Activated CD4-positive, alpha-beta T cell treated with anti-CD3 and anti-CD28 coated beads, Interleukin-10, Interleukin-2, amounts not matched to agents 100 ng/mL and 50 ng/mL, durations not matched to agents 16 hours and 8 hours (primary cell): ENCODE measurements at regions not wholly inside any gene's neighbourhood (a gene's known extent, or its start where the extent isn't known, plus 50 kb on each side); places are given as distances from the start of the nearest gene placed in this dataset.
"Not testable (repeated sequence)": the region's sequence is repeated elsewhere in the genome, so short reads cannot be mapped to it uniquely, and the experiment has no call there.

ENCODE experiments used
- DNase-seq: peaks from one replicate; pipeline ENCODE4 v3.0.0-alpha.2; 2020

DNA sequence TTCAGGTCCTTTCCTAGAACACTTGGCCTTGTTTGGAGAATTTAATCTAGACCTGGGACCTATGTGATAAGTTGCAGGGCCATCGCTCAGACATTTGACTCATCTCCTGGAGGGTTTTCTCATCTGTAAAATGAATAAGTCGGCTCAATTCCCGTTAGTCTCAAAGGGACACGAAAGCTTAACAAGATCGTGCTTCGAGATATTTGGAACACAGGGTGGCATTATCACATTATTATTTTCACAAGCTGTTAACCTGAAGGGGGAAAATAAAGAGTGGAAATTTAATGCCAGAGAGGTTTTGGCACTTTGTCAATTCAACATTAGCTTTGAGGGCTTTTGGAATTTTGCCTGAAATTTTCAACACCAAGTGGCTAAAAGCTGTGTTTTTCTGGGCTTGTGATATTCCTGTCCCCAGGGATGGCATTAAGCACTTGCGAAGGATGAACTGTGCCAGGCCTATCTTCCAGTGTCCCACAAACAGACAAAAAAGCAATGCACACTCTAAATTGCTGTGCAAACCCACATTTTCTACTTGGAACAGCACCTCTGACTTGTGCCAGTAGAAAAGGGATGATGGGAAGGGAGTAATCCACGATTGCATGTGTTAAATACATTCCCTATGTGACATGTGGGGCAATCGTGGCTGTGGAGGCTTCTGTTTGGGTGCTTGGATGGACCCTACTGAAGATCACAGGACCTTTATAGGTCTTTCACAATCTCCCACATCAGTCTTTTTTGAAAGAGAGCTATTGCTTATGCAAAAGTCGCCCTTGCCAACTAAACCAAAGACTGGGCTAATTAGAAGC, 478.7 kb downstream of the MFSD1 start:
- DNase-seq = no peak

DNA sequence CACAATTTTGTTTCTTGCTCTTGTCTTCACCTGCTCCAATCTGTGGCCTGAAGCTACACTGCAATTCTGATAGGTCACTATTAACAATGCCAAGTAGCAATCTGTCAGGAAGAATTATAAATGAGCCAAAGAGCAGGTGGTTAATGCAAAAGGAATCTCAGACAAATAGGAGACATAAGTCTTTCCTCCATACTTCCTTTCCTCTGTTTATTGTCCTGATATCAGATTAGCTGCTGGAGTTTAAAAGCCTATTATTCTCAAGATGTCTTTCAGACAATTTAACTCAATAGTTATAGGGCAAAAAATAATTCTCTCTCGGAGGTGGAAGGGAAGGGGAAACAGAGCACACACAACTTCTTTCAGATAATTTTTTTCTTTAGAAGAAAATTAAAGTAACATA, 491.6 kb downstream of the MFSD1 start:
- no peak for DNase-seq

DNA sequence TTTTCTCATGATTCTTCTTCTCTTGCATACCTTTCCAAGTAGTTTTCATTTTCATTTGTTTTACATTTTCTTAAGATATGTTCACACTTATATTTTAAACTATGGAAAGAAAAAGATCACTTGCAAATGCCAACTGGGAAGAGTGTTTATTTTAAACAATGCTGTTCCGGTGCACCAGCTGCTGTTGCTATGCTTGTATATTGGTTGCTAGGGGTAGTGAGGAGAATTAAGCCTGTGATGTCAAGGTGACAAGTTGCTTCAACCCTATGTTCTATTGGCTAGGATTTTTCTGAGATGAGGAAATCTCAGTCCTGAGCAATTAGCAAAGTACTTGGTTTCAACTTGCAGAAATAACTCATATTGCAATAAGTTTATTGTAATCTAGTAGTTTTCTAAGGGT, 500.1 kb downstream of the MFSD1 start:
- no peak for DNase-seq

DNA sequence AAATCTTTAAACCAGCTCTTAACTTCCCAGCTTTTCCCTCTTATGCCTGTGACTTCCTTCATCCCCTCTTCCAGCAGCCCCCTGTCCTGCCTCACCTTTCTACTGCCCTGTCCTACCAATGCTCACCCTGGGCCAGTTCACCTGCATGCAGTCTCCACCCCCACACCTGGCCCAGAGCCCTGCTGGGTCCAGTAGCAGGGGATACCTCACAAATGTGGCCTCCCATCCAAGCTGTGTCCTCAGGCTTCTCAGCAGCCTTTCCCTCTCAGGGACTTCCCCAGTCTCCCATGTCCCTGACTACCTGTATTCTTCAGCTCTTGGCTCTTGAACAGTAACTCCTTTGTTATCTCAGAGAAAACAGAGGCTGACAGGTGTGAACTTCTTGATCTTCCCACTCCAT, 503.2 kb downstream of the MFSD1 start:
- no peak for DNase-seq

DNA sequence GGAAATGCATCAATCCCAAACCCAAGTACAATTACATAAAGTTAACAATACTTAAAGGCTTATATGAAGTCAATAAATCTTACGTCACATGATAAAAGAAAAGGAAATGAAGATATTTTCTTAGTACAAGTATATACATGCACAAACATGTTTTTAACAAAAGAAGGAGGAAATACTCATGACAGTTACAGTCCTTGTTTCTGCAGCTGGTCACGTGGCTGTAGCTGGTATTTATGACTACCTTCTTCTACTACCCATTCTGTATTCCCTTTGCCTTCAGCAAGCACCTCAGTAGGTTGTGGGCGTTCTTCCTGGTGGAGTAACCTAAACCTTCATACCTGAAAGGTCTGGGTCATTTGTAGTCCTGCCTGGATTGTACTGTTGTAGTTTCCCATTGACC, 514.9 kb downstream of the MFSD1 start:
- not testable (repeated sequence) for DNase-seq

DNA sequence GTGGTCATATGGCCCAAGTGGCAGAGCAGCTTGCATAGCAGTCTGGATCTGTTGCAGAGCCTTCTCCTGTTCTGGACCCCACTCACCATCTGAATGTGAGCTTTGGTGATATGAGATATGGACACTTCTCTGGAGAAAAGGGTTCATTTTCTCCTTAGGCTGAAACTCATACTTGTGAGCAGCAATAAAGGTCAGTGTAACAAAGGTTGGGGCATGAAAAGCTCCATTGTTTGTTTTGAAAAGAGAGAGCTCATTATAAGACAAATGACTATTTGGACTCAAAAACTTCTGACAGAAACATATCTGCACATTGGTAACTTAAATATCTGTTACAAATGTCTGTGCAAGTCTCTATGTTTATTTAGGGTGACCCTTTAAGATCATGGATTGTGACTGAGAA, 517.3 kb downstream of the MFSD1 start:
- no peak for DNase-seq

DNA sequence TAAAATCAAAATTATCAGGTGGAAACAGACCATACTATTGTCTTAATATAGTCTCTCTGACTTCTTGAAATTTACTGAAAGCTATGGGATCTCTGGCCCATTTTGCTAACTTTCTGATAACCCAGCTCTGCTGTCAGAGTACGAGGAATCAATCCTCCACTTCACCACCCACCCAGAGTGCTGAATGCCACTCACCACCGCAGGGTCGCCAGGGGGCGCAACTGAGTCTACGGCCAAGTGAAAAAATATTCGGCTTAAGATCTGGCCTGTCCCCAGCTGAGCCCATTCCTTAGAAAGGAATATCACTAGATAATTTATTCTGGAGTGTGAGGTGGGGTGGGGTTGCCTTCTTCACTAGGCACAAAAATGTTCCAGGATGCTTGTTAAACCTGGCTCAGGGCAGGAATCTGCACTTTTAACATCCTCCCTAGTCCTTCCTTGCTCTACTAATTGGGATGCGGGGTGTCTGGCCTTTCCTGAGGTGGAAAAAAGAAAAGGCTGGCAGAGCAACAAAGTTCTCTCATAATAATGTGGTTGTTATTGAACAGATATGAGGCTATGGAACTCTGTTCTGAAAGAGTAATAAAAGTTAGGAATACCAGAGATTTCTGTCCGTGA, 520.6 kb downstream of the MFSD1 start:
- DNase-seq = peak; percentile 29

DNA sequence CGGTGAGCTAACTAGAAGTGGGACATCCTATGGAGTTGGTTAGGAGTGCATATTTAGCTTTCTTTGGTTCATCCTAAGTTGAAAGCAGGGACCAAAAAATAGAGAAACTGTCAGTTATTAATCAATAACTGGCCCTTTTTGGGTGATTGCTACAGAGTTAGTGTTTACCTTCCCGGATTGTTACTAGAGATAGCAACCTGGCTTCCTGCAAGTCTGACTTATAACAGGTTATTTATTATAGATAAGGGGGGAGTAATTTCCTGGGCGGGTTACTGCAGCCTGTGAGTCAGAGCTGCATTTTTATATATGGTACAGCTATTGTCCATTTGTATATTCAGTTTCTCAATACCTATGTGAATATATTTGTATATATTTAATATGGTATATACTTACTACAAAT, 522.0 kb downstream of the MFSD1 start:
- no peak for DNase-seq

DNA sequence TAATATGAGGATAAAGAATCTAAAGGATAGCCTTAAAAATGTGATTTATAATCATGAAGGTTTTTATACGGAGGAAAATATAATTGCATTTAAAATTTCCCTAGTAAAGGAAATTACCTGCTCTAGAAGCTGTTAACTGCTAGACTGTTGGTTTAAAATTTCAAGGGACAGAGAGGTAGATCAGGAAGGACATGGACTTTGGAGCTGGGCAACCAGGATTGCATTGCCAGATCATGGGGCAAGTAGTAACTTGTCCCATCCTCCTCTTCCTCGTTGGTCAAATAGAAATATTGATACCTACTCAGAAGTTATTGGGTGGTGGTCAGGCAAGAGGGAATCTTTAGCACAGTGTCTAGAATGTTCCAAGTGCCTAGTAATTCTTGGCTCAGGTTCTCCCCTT, 525.1 kb downstream of the MFSD1 start:
- no peak for DNase-seq

DNA sequence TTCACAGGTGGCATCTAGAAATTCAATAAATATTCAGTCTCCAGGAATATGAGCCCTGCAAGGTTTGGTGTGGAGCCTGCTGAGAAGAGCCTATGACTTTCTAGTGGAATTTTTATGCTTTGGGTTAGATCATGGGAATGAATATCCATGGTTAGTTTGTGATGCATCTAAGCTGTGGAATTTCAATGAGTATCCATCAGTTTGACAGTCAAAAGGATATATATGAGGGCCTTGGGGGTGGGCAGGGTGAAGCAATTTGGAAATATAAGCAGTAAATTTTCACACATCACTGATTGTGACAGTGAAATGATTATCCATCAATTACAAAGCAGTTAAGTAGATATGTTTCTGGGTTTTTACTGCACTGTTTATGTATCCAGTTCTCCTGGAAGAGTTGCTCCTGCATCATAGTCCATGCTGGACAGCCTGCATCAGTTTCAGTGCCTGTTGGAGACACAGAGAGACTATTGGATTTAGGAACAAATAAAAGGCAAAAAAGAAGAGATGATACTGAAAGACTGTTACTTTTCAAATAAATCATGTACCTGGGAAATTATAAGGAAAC, 530.8 kb downstream of the MFSD1 start:
- no peak for DNase-seq

DNA sequence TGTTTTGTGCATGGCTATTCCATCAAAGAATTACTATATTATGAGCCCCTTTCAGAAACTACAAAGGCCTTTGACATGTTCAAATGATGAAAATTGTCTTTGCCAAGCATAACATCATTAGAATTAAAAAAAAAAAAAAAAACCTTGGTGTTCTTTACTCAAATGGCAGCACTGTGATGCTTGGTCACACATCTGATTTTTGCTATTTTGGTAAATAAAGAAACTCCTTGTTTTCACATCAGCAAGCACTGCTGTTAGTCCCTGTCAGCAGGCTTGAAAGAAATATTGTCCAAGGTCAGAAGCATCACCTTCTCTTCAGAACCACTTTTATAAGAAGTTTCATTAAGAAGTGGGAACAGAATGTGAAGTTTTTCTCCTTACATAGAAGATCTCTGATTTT, 537.3 kb downstream of the MFSD1 start:
- no peak for DNase-seq

DNA sequence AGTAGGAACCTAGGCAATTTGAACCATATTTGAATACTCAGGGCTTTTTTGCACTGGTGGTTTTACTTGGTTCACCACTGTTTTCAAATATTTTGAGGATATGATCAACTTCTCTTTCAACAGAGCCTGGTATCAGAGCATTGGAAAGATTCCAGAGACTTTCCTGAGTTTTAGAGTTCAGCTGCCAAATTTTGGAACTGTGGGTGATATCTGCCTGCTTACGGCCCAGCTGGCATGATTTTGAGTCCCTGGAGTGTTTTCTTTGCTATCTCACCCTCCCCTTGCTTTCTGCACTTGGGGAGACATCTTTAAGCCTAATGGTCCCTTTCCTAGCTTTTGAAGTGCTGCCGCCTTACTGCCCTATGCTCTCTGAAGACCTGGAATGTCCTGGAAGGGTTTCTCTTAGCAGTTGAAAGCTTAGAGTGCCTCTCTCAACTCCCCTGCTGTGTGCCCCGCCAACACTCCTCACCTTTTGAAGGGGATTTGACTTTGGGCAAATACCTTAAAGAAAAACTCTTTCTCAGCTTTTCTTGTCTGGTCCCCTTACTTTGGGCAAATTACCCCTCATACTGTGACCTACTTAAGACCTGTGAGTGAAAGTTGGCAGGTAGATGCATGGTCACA, 539.1 kb downstream of the MFSD1 start:
- no peak for DNase-seq

DNA sequence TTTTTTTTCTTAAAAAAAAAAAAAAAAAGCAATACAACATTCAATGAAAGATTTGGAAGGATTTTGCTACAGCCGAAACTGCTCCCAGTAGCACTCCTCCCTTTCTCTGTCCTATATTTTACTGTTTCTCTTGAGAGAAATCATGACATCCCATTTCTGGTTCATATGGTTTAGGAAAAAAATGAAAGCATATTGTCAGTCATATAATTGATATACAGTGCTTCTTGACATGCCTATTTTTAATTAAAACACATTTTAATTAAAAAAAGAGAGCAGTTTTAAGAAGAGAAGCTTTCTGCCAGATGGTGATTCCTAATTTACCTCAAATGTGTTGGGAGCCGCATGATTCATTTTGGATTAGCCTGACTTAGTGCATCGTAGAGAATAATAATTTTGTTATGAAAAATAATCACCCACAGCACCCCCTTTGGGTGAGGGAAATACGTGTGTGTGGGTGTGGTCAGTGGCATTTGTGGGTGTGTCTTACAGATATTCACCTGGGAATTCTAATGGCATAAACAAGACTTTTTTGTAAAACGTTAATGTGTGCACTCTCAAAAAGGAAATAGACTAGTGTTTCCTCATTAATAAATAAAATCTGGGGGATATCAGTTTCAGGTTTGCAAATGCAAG, 544.5 kb downstream of the MFSD1 start:
- DNase-seq = no peak

DNA sequence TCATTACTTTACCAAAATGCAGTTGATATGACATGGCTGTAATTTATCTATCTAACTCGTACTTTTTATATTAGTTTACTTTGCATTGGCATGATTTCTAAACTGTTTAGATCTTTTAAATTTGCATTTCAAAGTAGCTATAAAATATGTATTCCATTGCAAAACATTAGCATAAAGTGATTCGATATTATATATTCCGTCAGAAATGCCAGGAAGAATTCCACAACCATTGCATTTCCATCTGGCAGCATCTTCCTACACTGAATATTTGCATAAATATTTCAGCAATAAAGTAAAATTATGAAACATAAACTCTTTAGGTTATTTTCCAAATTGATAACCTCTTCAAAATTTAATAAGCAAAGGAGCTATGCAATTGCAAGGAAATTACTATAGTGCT, 546.6 kb downstream of the MFSD1 start:
- DNase-seq = no peak

DNA sequence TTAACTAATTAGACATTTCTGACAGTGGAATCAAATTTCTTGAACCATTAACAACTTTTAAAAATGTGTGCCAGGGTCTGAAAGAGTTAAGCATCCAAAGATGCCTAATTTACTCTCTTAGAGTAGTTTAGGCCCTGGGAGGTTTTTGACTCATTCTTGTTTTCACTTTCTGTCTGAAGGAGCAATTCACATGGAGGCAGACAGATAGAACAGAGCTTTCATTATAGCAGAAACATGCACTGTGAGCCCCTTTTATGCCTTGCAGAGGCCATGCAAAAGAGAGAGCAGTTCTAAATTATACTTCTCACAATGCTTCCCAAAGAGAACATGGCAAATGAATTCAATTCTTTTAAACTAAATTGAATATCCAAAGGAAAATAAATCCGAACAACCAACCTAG, 554.8 kb downstream of the MFSD1 start:
- no peak for DNase-seq

DNA sequence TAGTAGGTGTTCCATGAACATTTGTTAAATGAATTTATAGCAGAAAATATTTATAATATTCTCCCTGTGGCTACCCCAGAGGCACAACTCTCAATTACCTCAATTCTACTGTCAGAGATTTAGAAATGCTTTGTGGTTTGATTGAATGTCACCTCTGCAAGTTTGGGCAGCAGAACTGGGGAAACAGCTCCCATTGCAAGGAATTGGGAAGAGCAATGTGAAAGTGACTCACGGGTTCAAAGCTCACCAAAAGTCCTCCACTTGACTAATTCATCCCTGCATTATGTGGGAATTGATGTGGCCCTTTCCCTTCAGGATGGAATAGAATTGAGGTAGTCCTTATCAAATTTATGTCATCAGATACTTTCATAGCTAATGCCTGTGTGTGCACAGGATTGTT, 562.7 kb downstream of the MFSD1 start:
- DNase-seq = no peak

DNA sequence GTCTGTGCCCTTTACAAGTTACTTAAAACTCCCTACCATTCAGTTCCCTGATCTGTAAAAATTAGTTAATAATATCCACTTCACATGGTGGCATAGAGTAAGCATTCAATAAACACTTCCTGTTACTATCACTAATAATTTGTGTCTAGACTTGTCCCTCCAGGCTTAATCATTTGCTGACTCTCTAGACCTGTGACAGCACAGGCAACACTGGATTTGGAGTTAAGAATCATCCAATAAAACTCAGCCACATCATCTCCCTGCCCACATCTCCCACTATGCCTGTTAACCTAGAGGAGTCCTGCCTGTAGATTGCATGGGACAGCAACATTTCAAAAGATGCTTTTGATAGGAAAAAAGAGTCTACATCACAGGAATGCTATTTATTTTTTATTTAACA, 564.6 kb downstream of the MFSD1 start:
- DNase-seq = no peak

DNA sequence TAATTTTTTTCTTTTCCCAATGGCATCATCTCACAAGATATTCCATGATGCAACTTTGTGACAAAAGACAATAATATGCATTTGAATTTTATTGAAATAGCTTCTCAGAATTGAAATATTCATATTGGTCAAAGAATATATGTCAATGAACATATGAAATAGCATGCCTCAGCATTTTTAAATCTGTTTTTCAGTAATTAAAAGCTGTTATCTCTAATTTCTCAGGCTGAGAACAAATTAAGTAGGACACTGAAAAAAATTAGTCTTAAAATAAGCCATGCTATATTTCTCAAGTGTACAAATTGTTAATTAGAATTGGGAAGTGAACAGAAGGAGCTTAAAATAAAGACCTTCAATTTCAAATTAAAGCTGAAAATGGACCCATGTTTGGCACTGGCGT, 570.1 kb downstream of the MFSD1 start:
- DNase-seq = no peak

DNA sequence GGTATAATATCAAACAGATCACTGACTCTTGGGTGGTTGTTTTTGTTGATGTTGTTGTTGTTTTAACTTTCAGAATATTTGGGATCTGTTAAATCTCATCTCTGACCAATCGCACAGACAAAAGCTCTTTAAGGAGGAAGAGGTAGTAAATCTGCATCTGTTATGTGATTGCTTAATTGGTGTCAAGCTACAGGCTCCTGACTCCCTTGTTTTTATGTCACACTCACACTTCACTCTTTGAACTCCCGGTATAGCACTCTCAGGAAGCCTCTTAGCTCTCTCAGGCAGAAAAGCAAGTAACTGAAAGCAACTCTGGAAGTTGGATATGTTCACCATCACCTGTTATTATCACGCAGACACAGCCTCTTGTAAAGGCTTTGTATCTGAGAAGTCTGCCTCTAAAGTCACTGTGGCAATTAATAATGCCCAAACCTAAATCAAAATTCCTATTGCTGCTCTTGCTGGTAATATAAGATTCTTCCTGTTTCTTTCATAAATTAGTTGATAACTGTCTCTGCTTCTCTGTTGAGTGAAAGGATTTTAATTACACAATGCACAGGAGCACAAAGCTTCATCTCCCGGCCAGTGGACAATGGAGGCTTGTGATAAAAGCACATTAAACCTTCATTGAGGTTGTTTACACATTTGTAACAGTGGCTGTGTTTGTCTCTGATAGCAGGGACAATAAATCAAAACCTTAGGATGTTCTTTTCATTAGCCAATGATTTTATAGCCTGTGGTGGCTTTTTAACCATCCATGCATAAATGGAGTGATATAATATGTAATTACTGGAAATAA, 576.7 kb downstream of the MFSD1 start:
- DNase-seq = no peak

DNA sequence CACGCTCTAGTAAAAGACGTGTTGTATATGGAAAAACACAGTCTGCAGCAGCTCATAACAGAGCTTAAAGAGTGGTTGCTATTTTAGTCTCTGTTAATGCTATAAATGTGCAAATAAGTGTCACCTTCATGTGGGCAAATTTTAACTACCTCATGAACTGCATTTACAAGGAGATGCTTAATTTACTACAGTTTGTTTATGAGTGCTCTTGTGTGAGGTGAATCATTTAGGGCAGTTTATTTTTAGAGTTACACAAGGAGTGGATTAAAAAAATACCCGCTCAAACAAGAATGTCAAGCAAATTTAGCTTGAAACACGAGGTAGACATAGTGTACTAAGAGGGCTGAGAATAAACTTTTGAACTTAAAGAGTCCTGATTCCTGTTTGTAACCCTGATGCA, 579.0 kb downstream of the MFSD1 start:
- DNase-seq = no peak

DNA sequence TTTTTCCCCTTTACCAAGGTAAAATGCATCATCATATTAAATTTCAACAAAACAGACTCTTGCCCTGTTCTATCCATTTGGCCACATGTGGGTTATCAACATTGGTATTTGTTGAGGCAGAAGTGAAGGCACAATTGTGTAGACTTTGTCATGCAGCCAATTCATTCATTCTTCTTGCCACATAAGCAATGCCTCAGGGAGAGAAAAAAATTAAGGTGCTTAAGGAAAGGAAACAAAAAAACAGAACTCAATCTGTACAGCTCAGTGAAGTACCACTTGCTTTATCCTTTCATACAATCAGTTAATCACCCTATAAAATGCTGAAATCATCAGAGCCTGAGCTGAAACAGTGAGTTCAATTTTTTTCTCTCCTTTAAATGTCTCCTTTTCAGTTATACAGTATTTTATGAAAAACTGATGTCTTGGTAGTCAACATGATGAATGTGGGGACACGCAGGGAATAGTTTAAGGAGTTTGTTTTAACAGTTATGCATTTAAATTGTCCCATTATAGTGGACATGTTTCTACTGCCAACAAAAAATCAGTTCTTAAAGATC, 588.9 kb downstream of the MFSD1 start:
- no peak for DNase-seq

DNA sequence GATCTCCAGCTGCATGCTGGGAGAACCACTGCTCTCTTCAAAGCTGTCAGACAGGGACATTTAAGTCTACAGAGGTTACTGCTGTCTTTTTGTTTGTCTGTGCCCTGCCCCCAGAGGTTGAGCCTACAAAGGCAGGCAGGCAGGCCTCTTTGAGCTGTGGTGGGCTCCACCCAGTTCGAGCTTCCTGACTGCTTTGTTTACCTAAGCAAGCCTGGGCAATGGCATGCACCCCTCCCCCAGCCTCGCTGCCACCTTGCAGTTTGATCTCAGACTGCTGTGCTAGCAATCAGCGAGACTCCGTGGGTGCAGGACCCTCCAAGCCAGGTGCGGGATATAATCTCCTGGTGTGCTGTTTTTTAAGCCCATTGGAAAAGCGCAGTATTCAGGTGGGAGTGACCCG, 591.0 kb upstream of the IL12A start:
- DNase-seq = not testable (repeated sequence)
